Putamen (tissue), 1 donor: ENCODE measurements at regions not wholly inside any gene's neighbourhood (a gene's known extent, or its start where the extent isn't known, plus 50 kb on each side); places are given as distances from the start of the nearest gene placed in this dataset.
A peak's percentile ranks its signal among the peaks of the same experiment; 100 is the strongest.

Experiments used
- DNase-seq: peaks from one replicate; pipeline ENCODE4 v3.0.0-alpha.2; 2016; ENCODE audit warnings: low spot score

DNA sequence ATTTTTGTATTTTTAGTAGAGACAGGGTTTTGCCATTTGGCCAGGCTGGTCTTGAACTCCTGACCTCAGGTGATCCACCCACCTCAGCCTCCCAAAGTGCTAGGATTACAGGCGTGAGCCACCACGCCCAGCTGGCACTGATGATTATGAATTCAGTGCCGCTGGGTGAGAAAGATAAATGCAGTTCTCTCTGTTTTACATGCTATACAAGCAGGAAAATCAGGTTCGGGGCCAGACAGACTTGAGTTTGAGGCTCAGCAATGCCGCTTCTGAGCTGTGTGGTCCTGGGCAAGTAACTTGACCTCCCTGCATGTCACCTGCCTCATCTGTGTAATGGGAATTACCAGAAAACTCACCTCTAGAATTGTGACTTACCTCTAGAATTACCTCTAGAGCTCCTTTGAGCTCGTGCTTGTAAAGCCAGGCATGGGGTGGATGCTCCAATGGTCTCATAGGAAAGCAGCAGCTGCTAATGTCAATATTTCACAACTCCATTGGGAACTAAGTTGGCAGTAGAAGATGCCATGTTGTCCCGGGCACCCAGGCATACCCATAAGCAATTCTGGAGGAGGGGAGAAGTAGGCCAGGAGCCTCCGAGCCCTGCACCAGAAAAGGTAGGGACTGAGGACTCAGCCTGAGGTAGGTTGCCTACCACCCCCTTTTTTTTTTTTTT, 119.8 kb upstream of the SLC25A33 start:
- no peak for DNase-seq

DNA sequence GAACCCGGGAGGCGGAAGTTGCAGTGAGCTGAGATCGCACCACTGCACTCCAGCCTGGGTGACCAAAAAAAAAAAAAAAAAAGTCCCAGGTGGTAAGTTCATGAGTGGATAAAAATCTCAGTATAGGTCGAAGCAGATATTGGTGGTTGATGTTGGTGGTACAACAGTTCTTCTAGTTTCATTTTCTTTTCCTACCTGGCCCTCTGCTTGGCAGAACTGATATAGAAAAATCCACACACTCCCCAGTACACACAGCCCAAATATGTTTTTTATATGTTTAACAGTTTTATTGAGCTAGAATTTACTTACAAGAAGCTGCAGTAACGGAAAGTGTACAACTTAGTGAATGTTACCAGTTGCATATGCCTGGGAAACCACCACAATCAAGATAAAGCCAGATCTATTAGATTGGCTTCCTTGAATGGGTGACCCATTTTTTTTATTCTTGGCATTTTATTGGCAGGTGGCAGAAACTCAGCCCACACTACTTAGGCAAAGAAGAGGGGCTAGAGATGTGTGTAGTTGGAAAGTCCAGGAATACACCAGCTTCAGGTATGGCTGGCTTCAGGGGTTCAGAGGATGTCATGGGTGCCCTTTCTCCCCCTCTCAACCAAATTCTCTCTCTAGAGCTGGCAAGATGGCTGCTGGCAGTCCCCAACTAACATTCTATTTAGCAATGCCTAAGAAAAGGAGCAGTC, 118.3 kb upstream of the SLC25A33 start:
- no peak for DNase-seq

DNA sequence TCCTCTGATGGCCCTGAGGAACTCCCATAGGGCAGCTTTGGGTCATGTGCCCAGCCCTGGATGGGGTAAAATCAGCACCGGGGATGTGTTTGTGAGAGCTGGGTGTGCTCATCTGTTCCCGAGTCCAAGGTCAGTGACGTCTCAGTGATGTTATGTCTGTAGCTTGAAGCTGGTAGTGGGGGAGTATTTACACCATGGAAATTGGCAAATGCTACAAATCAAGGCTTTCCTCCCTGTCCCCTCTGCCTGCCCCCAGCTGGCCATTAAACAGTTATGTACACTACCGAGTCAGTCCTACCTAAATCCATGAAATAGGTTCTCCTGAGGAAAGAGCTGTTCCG, 117.8 kb upstream of the SLC25A33 start:
- DNase-seq, result no peak

DNA sequence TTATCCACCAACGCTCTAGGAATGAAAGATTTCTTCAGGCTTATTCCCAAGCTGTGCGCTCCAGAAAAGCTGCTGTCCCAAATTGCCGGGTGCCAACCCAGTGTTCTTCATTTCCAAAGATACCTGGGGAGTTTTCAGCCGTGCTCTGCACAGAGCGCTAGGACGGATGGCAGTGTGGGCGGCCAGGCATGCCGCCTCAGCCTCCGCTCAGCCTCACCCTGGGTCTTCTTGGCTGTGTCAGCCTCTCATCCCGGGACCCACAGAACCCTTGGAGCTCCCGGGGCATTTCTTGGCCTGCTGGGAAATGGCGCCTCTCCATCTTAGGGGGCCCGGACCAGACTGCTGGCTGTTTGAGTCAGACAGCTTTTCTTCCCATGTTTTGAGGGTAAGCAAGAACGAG, 116.9 kb upstream of the SLC25A33 start:
- no peak for DNase-seq

DNA sequence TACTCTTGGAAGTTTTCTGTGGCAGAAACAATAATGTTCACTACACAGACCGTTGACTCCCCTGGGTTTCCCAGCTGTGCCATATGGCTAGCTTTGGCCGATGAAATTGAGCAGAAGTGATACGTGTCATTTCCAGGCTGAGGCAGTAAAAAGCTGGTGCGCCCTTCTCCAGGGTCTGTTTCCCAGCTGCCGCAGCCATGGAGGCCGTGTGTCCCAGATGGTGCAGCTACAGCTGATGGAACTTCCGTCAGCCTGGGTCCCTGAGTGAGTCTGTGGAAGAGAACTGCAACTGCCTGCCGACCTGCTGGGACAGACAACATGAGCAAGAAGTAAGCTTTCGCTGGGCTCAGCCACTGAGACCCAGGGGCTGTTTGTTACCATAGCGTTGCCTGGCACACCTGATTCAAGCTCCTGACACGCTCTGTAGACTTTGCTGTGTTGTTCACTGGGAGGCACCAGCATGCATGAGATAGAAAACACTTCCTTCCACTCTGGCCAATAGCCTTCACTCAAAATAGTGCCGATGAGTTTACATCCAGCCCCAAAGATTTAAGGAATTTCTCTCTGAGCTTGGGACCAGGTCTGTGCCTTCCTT, 116.3 kb upstream of the SLC25A33 start:
- DNase-seq, result no peak

DNA sequence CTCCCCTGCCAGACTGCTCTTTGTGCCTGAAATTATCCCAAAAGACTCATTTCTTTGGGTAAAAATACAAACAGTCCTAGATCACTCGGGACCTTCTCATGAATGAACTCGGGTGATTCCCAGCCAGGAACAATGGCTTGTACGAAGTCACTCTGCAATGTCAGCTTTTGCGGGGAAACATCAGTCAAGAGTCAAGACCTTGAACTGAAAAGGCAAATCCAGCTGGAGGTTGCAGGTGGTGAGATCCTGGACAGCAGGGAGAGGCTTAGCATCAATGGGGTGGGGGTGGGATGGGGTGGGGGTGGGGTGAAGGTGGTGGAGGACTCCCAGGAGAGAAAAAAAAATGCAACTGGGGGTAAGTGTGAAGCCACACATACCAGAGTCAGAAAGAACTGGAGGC, 115.0 kb upstream of the SLC25A33 start:
- DNase-seq, result no peak

DNA sequence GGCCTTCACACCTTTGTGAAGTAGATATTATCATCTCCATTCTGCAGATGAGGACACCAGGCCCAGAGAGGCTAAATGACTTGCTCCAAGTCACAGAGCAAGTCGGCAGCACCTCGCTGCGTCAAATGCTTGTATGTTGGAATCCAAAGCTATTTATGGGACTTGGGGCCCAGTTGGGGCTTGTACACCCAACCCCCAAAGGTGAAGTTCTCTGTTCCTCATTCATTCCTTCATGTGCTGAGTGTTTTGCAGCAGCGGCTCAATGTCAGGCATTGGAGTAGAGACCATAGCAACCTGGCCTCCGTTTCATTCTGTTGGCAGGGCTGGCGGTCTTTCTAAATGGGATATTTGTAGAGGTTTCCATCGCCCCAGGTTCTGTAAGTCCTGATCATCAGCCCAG, 113.4 kb upstream of the SLC25A33 start:
- no peak for DNase-seq

DNA sequence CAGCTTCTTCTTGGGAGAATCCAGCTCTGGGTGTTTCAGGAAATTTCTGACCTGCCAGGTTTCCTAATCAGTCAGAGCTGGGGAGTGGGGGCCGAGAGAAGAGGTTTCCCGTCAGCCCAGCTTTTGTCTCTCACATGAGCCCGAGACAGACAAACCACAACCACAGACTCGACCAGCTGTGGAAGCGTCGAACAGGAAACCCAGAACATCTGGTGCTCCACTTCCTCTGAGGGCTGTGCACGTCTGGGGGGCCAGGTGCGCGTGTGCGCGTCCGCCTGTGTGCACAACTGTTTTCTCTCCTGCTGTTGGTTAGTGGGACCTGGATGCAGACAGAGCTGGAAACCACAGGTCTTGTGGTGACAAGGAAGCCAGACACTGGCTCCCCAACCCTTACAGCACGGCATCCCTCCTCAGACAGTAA, 113.0 kb upstream of the SLC25A33 start:
- DNase-seq, result no peak

DNA sequence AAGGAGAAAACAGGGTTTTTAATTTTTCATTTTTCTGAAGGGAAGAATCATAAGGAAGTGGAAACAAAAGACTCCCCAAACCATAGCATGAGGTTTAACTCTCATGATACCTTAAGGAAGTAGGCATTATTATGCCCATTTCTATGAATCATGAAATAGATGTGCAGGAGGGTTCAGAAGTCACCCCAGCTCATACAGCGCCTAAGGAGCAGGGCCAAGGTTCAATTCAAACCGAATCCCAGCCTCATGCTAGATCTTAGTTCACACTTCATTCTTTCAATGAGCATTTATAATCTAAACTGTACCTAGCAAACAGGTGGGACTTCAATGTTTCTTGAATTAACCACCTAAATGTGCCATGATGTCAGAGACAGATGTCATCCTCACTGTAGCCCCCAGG, 111.9 kb upstream of the SLC25A33 start:
- DNase-seq, result no peak

DNA sequence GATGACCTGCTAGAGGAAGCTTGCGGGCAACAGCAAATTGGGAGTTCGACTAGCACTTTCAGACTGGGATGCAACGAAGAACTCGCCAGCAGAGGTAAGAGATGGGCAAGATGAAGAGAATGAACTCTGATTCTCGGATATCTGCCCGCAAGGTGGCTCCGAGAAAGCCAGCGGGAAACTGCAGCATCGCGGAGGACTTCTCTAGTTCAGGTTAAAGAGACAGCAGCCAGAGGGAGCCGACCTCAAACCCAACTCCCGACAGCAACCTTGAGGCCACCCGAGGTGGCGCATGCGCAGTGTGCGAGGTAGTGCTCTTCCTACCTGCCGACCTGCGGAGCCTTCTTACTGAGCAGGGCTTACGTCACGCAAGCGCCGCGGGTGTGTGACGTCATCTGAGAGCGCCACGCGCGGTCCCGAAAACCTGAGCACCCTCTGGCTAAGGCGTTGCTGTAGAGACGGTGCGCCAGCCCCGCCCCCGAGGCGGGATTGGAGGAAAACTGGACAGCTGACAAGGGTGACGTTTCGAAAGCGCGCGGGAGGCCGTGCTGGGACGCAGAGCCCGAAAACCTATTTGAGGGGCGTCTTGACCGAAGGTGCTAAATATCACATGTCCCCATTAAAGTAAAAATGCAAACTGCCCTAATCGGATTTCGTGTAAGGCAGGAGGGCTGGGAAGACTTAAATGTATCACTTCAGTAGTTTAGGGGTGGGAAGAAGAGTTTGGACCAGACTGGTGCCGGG, 110.5 kb upstream of the SLC25A33 start:
- DNase-seq, result peak; percentile 98

DNA sequence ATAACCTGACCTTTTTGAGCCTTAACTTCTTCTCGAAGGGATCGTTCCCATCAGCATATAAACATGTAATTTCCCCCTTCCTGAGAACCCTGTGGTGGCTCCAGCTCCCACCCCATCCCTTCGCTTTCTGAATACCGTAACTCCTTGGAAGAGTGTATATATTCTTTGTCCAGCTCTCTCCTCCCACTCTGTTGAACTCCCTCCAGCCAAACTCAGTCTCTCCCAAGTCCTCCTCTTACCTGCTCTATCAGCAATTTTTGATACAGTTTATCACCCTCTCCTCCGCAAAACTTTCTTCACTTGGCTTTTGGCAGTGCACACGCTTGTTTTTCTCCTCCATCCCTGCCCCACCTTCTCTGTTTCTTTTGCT, 109.9 kb upstream of the SLC25A33 start:
- DNase-seq, result no peak

DNA sequence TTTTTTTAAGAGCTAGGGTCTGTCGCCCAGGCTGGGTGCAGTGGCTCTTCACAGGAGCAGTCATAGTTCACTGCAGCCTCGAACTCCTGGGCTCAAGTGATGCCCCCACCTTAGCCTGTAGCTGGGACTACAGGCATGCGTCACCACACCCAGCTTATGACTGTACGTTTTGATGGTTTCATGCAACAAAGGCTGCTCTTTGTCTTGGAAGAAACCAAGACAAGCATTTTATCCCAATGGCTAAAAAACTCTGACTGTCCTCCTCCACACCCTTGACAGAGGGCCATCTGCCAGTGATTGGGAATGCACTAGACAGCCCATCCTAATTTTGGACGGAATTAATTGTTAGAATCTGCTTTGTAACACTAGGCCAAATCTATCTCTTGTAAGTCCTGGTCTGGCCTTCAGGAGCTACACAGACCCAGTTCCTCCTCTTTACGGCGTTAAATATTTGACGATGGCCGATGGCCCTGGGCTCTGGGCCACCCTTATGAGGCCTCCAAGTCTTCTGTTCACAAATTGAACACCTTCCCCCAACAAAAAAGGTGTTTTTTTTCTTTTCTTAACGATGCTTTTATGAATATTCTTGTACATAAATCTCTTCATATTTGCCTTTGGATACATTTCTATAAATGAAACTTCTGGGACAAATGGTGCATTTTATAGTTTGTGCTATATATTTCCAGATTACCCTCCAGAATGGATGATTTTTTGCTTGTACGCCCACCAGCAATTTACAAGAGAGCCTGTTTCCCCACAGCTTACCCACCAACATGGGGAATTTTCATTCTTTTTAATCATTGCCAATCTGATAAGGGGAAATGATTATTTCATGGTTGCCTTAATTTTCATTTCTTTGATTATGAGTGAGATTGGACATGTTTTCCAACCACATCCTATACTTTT, 104.8 kb upstream of the SLC25A33 start:
- DNase-seq, result no peak

DNA sequence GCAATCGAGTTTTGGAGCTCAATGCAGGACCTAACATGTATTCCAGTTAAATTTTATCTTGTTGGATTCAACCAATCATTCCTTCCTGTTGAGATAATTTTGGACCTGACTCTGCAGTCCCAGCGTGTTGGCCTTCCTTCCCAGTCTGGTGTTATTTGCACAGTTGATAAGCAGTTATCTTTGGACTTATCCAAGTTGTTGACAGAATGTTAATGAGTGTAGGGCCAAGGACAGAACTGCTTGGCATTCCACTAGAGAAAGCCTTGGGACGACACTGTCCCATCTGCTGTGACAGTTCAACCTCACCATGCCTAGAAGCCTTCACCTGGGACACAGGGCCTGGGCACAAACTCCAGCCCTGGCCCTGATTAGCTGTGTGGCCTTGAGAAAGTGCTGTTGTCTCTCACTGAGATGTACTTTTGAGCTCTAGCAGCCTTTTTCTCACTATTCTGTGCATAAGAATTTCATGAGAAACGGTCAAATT, 104.1 kb upstream of the SLC25A33 start:
- DNase-seq, result no peak

DNA sequence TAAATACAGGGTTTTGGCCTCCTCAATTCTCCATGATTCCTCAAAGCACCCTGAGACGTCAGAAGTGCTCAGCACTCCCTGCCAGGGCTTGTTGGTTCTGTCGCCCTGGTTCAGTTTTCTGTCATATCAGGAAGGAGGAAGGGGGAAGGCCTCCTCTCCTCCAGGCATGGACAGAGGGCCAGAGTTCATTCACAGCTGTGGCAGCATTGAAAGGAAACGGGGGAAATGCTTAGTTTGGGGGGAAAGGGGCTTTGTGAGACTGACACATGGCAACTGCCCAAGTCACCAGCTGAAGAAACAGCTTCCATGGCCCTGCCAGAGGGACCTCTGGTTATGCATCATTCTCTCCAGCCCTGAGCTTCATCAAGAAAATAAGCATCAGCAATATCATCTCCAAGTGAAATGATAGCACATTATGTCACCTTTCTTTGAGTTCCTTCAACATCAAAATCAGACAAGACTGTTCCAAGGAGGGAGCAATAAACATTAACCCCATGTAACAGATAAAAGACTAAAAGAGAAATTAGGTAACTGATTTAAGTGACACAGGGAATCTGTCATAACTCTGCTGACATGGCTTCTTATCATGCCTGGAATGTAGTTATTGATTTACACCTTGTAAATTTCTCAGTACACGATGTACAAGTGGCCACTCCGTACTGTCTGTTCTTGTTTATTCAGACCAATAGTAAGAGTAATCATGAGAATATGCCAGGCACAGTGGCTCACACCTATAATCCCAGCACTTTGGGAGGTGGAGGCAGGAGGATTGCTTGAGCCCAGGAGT, 103.2 kb upstream of the SLC25A33 start:
- no peak for DNase-seq

DNA sequence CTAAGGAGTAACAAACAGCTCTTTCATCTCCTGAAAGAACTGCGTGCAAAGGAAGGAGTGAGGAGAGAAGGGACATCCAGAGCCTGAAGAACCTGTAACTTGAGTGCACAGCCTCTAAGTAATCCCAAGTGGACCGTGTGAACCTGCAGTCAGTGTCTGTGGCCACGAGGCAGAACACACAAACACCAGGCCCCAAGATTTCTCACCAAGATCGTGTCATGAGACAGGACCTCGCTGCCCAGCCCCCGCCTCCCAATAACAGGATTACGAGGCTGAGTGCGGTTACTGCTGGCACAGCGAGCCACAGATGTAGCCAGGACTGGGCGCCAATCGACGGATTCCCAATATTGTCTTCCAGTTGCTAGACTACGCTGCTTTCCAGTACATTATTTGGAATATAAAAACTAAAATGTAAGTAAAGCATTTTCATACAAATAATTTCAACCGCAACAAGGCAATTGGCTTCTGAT, 101.3 kb upstream of the SLC25A33 start:
- peak; percentile 66 for DNase-seq

DNA sequence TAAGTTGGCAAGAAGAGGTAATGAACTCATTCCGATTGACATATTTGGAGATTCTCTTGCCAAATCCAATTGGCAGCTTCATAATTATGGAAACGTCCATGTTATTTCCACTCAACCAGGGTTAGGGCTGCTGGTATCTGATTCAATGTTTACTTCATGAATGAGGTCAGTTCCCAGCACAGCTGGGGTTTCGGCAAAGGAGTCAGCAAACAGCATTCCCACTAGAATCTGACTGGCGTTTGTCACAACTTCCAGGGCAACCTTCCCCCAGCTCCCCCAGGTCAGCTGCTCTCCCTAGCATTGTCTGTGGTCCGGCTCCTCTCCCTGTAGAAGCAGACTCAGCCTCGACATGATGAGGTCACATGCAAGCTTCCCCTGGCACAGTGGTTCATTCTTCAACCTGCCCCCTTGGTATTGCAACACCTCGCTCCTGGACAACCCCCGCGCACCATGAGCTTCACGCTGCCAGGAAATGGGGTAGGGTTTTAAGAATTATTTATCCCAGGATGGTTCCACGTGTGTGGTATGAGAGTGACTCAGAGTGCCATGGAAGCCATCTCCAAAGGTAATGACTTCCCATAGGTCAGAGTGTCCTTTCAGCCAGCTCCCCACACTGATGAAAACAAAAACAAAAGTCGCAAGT, 100.7 kb upstream of the SLC25A33 start:
- DNase-seq, result peak; percentile 72

DNA sequence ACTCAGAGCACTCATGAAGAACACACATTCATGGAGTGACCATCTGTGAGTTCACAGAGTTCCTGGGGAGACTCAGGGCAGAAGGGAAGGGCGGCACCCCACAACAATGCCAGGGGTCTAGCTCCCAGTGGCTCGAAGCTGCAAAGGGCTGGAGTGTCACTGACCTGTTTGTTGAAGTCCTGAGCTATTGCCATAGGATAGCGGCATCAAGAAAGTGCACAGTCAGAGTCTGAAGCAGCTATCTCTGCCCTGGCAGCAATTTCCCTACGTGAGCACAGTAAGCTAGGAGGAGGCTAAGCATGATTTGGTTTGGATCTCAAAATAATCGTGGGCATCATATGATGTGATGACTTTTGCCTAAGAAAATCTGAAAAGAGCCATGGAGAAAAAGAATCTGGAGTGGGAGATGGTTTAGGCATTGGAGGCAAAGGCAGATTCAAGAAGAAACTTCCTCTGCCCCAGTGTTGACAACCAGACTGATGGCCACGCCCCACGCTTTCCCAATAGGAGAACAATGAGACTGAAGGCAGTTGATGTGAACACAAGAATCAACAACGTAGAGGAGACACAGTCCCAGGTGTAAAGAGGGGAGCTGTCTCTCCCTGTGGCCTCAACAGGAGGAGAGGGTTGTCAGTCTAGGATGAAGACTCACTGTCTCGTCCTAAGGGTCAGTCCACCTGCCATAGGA, 100.0 kb upstream of the SLC25A33 start:
- no peak for DNase-seq

DNA sequence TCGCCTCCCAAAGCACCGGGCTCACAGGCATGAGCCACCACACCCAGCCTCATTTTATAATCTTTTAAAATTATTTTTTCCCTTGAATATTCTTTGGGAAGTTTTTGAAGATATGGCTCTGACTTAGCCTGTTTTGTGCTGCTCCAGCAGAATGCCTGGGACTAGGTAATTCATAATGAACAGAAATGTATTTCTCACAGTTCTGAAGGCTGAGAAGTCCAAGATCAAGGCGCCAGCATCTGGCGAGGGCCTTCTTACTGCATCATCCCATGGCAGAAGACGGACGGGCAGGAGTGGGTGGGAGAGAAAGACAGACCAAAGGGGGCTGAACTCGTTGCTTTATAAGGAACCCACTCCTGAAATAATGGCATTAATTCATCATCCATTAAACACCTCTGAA, 99.0 kb upstream of the SLC25A33 start:
- DNase-seq, result no peak

DNA sequence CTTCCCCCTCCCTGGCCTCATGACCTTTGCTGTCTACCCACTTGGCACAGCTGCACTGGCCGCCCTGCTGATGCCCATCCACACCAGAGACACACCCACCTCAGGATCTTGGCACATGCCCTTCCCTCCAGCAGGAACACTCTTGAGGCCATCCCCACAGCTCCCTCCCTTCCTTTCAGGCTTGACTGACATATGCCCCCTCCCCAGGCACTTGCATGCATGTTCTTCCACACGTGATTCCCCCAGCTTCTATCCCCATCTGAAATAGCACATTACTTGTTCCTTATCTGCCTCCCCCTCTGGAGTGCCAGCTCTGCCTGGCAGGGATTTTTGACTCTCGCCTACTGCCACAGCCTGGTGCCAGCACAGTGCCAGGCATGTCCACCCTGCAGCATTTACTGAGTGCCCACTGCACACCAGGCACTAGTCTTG, 98.5 kb upstream of the SLC25A33 start:
- DNase-seq, result no peak
